ENCODE measurements at regions not wholly inside any gene's neighbourhood (a gene's known extent, or its start where the extent isn't known, plus 50 kb on each side); places are given as distances from the start of the nearest gene placed in this dataset.

GRCh38 chr1:219826290-219826689 lies 102.1 kb downstream of the SLC30A10 start:
- TF ChIP-seq NFRKB (IDR thresholded peaks at IDR 0.05) = no peak
- TF ChIP-seq TARDBP (IDR thresholded peaks at IDR 0.05) = no peak
- TF ChIP-seq HDGF (IDR thresholded peaks at IDR 0.05; ENCODE audit: borderline replicate concordance) = no peak
- TF ChIP-seq FOXM1 (IDR thresholded peaks at IDR 0.05; ENCODE audit: borderline replicate concordance) = no peak
- no peak for TF ChIP-seq BHLHE40 (IDR thresholded peaks at IDR 0.05; ENCODE audit: borderline replicate concordance)
- no peak for TF ChIP-seq ZNF384 (IDR thresholded peaks at IDR 0.05)
- TF ChIP-seq, protein P1, sequence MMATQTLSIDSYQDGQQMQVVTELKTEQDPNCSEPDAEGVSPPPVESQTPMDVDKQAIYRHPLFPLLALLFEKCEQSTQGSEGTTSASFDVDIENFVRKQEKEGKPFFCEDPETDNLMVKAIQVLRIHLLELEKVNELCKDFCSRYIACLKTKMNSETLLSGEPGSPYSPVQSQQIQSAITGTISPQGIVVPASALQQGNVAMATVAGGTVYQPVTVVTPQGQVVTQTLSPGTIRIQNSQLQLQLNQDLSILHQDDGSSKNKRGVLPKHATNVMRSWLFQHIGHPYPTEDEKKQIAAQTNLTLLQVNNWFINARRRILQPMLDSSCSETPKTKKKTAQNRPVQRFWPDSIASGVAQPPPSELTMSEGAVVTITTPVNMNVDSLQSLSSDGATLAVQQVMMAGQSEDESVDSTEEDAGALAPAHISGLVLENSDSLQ (IDR thresholded peaks at IDR 0.05) = no peak
- TF ChIP-seq FOXK2 (IDR thresholded peaks at IDR 0.05) = no peak
- TF ChIP-seq LEF1 (IDR thresholded peaks at IDR 0.05; ENCODE audit: borderline replicate concordance) = no peak
- no peak for TF ChIP-seq ARNT (IDR thresholded peaks at IDR 0.05)

Data from HEK293T (cell line).